ENCODE measurements at regions not wholly inside any gene's neighbourhood (a gene's known extent, or its start where the extent isn't known, plus 50 kb on each side); places are given as distances from the start of the nearest gene placed in this dataset.
A peak's percentile ranks its signal among the peaks of the same experiment; 100 is the strongest.

- 79% methylated on average over 1 of the region's 1 CpG for WGBS (ENCODE audit: missing lambda C conversion rate)
- ChIA-PET POLR2A (no interaction called here), CTCF (interaction anchor here (1.3 to 1.4 kb wide), 2 partner anchors 14 to 450 kb away, joined by 3 read pairs; no protein-coding TSS in a partner anchor)
- FAIRE-seq (no peak), DNase-seq (ENCODE audit: low read depth in 1 of 2, low spot score in 1 of 2) (no peak), ATAC-seq (no peak)
- H3K9me3 ChIP-seq: peaks cover 2% of the 10 kb centered on the region; the same call in 1 of the 3 replicates
- TF ChIP-seq ZC3H11A (IDR thresholded peaks at IDR 0.05) (no peak), MAFK (IDR thresholded peaks at IDR 0.05; ENCODE audit: partially characterized antibody) (no peak), CHD4 (IDR thresholded peaks at IDR 0.05; ENCODE audit: borderline replicate concordance) (no peak), FOSL2 (IDR thresholded peaks at IDR 0.05) (no peak), FOSL2 (CRISPR knock-in tag; IDR thresholded peaks at IDR 0.05) (no peak), CBX2 (IDR thresholded peaks at IDR 0.05; ENCODE audit: borderline replicate concordance, low read depth) (no peak), CEBPB (IDR thresholded peaks at IDR 0.05) (no peak), RNF2 (IDR thresholded peaks at IDR 0.05; ENCODE audit: borderline replicate concordance, low read depth) (no peak), ZSCAN20 (CRISPR knock-in tag; IDR thresholded peaks at IDR 0.05) (no peak), HOXA7 (CRISPR knock-in tag; IDR thresholded peaks at IDR 0.05) (no peak), CBX8 (IDR thresholded peaks at IDR 0.05) (no peak), ELK1 (IDR thresholded peaks at IDR 0.05; ENCODE audit: low read depth, low read length) (no peak), ZFP36 (IDR thresholded peaks at IDR 0.05; ENCODE audit: borderline replicate concordance, partially characterized antibody) (no peak), NPAS2 (CRISPR knock-in tag; IDR thresholded peaks at IDR 0.05; ENCODE audit: borderline replicate concordance) (no peak), ZNF302 (CRISPR knock-in tag; IDR thresholded peaks at IDR 0.05) (no peak)
- TF ChIP-seq, protein P1, sequence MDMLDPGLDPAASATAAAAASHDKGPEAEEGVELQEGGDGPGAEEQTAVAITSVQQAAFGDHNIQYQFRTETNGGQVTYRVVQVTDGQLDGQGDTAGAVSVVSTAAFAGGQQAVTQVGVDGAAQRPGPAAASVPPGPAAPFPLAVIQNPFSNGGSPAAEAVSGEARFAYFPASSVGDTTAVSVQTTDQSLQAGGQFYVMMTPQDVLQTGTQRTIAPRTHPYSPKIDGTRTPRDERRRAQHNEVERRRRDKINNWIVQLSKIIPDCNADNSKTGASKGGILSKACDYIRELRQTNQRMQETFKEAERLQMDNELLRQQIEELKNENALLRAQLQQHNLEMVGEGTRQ (IDR thresholded peaks at IDR 0.05): no peak
- TF ChIP-seq, protein P2, sequence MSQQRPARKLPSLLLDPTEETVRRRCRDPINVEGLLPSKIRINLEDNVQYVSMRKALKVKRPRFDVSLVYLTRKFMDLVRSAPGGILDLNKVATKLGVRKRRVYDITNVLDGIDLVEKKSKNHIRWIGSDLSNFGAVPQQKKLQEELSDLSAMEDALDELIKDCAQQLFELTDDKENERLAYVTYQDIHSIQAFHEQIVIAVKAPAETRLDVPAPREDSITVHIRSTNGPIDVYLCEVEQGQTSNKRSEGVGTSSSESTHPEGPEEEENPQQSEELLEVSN (IDR thresholded peaks at IDR 0.05; ENCODE audit: borderline replicate concordance, low read depth): no peak
- no peak overlapping the region for H3K4me2 ChIP-seq
- H3K4me1 ChIP-seq: peaks cover 20% of the 10 kb centered on the region
- 0 out of 6 replicates have a peak overlapping the region, but pooled peaks of 1 of the 2 experiments have one; percentile 20 for H3K27ac ChIP-seq
- H3K4me3 ChIP-seq: no peak overlapping the region
Observed at GRCh38 chr15:39157882-39158281, 423.0 kb upstream of the THBS1 start.

DNA sequence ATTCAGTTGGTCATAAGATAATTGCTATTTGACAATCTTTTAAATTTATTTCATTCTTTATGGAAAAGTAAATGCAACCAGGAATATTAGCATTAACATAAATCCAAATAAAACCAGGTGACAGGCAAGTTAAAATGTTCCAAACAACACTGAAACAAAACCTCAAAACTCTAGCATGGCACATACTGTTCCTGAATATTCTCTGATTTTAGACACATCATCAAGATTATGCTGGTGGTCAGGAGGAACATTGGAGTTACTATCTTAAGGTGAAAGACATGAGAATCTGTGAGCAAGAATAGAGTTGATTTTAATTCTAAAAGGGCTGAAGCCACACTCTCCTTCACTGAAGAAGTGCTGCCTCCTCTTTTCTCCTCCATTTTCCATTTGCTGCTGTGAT, 421.0 kb upstream of the THBS1 start:
- ChIA-PET CTCF (interaction anchor here (1.2 to 1.3 kb wide), 2 partner anchors 9 to 16 kb away, joined by 3 read pairs; no protein-coding TSS in a partner anchor), POLR2A (no interaction called here)
- Histone ChIP-seq H3K4me3 (no peak overlapping the region), H3K4me1 (peaks cover under 1% of the 10 kb centered on the region; the same call in 1 of the 3 replicates), H3K4me2 (no peak overlapping the region), H3K9me3 (peaks cover 2% of the 10 kb centered on the region; the same call in 1 of the 3 replicates), H3K27ac (no peak overlapping the region; a peak in 1 of 6 replicates)
- no peak for TF ChIP-seq ZSCAN20 (CRISPR knock-in tag; IDR thresholded peaks at IDR 0.05)
- ATAC-seq (no peak), DNase-seq (ENCODE audit: low read depth in 1 of 2, low spot score in 1 of 2) (no peak), FAIRE-seq (no peak)

DNA sequence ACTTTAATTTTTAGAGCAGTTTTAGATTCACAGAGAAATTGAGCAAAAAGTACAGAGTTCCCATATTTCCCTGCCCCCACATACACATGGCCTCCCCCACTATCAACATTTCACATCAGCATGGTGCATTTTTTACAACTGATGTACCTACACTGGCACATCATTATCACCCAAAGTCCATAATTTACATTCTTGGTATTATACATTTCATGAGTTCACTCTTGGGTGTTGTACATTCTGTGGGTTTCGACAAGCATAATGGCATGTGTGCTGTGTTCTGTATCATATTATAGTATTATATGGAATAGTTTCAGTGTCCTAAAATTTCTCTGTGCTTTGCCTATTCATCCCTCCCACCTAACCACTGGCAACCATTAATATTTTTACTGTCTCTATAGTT, 419.8 kb upstream of the THBS1 start:
- POLR2A ChIA-PET: no interaction called here
- CTCF ChIA-PET: interaction anchor here (1.0 kb wide), 1 partner anchor 10 kb away, joined by 3 read pairs; no protein-coding TSS in a partner anchor
- H3K4me3 ChIP-seq: no peak overlapping the region
- DNase-seq (ENCODE audit: low read depth in 1 of 2, low spot score in 1 of 2): no peak
- H3K27ac ChIP-seq: no peak overlapping the region
- 82% methylated on average over 1 of the region's 1 CpG for WGBS (ENCODE audit: missing lambda C conversion rate)
- TF ChIP-seq RARB (CRISPR knock-in tag; IDR thresholded peaks at IDR 0.05) (no peak), ZNF302 (CRISPR knock-in tag; IDR thresholded peaks at IDR 0.05) (no peak), JUNB (IDR thresholded peaks at IDR 0.05) (no peak), ZFP36 (IDR thresholded peaks at IDR 0.05; ENCODE audit: borderline replicate concordance, partially characterized antibody) (no peak), HEYL (CRISPR knock-in tag; IDR thresholded peaks at IDR 0.05) (no peak), TFCP2L1 (CRISPR knock-in tag; IDR thresholded peaks at IDR 0.05) (no peak), POLR2AphosphoS2 (conservative IDR thresholded peaks at IDR 0.05; ENCODE audit: low read length) (no peak), KDM5A (IDR thresholded peaks at IDR 0.05) (no peak), ESRRA (IDR thresholded peaks at IDR 0.05; ENCODE audit: borderline replicate concordance, low read length) (no peak)
- TF ChIP-seq, protein P3, sequence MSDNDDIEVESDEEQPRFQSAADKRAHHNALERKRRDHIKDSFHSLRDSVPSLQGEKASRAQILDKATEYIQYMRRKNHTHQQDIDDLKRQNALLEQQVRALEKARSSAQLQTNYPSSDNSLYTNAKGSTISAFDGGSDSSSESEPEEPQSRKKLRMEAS (IDR thresholded peaks at IDR 0.05): no peak
- no peak overlapping the region for H3K4me2 ChIP-seq
- ATAC-seq: no peak
- no peak for FAIRE-seq
- H3K9me3 ChIP-seq: peaks cover 2% of the 10 kb centered on the region; the same call in 1 of the 3 replicates
- no peaks in the 10 kb centered on the region for H3K4me1 ChIP-seq

All from A549 (cell line).